HepG2 (cell line): ENCODE measurements at regions not wholly inside any gene's neighbourhood (a gene's known extent, or its start where the extent isn't known, plus 50 kb on each side); places are given as distances from the start of the nearest gene placed in this dataset.

ENCODE experiments used
- CTCF ChIP-seq: sonication (generic); formaldehyde crosslinking; IDR thresholded peaks from 2 replicates; pipeline ENCODE4 v1.5.0; 2020; ENCODE audit warnings: mild to moderate bottlenecking, missing genetic modification reagents, moderate library complexity
- EEA1 ChIP-seq: sonication (generic); formaldehyde crosslinking; IDR thresholded peaks from 2 replicates; pipeline ENCODE4 v1.5.1; 2020; ENCODE audit warnings: mild to moderate bottlenecking, missing genetic modification reagents, borderline replicate concordance
- FOXP1 ChIP-seq, 2 experiments: fragments of 450-650 bp in 1 of 2; IDR thresholded peaks; 2 replicates each; pipeline ENCODE4 v1.6.1; 2017 to 2018; ENCODE audit warnings: antibody characterized with exemption in 1 of 2
- GTF2F1 ChIP-seq: fragments of 150-350 bp; IDR thresholded peaks from 2 replicates; pipeline ENCODE4 v1.6.1; 2014; ENCODE audit warnings: low read length
- NFATC3 ChIP-seq: sonication (generic); formaldehyde crosslinking; IDR thresholded peaks from 2 replicates; pipeline ENCODE4 v1.5.1; 2020; ENCODE audit warnings: mild to moderate bottlenecking, missing genetic modification reagents
- TFDP1 ChIP-seq: IDR thresholded peaks from 2 replicates; pipeline ENCODE4 v1.6.1; 2016; ENCODE audit warnings: missing compliant biosample characterization, missing genetic modification reagents, borderline replicate concordance
- ZNF274 ChIP-seq: sonication (generic); formaldehyde crosslinking; IDR thresholded peaks from 2 replicates; pipeline ENCODE4 v1.5.1; 2020; ENCODE audit warnings: mild to moderate bottlenecking, missing genetic modification reagents
- ZNF670 ChIP-seq: sonication (generic); formaldehyde crosslinking; IDR thresholded peaks from 2 replicates; pipeline ENCODE4 v1.8.0; 2022; ENCODE audit warnings: mild to moderate bottlenecking, missing genetic modification reagents, borderline replicate concordance
- ZNF691 ChIP-seq: sonication (generic); formaldehyde crosslinking; IDR thresholded peaks from 2 replicates; pipeline ENCODE4 v1.4.0; 2020; ENCODE audit warnings: missing genetic modification reagents, low read depth, mild to moderate bottlenecking, borderline replicate concordance
- ZSCAN22 ChIP-seq: sonication (generic); formaldehyde crosslinking; IDR thresholded peaks from 2 replicates; pipeline ENCODE4 v1.4.0; 2020; ENCODE audit warnings: mild to moderate bottlenecking, missing genetic modification reagents
- ZSCAN29 ChIP-seq: sonication (generic); formaldehyde crosslinking; conservative IDR thresholded peaks from 2 replicates; pipeline ENCODE4 v1.4.0; 2020; ENCODE audit warnings: mild to moderate bottlenecking, missing genetic modification reagents

GRCh38 chr10:118978316-118978997, 51.1 kb upstream of the NANOS1 start:
- TF ChIP-seq ZSCAN29 (no peak), FOXP1 (IDR thresholded peaks at IDR 0.05) (no peak), FOXP1 (CRISPR knock-in tag; IDR thresholded peaks at IDR 0.05) (no peak), CTCF (CRISPR knock-in tag) (no peak), ZNF274 (CRISPR knock-in tag) (no peak), TFDP1 (CRISPR knock-in tag) (no peak), EEA1 (no peak), NFATC3 (CRISPR knock-in tag) (no peak), ZSCAN22 (CRISPR knock-in tag) (no peak), GTF2F1 (no peak), ZNF691 (no peak), ZNF670 (CRISPR knock-in tag) (no peak)
